ENCODE measurements at regions not wholly inside any gene's neighbourhood (a gene's known extent, or its start where the extent isn't known, plus 50 kb on each side); places are given as distances from the start of the nearest gene placed in this dataset.

GRCh38 chr3:155239960-155240359 lies 53.5 kb downstream of the STRIT1 start:
- no peaks in the 10 kb centered on the region for H3K27me3 ChIP-seq
- no peak overlapping the region for H3K27ac ChIP-seq
- no peak for DNase-seq
- H3K36me3 ChIP-seq: no peaks in the 10 kb centered on the region
- no peaks in the 10 kb centered on the region for H3K4me1 ChIP-seq
- peak; percentile 19 for ATAC-seq
- H3K4me3 ChIP-seq: no peak overlapping the region
- no peaks in the 10 kb centered on the region for H3K9me3 ChIP-seq
- TF ChIP-seq, protein P1, sequence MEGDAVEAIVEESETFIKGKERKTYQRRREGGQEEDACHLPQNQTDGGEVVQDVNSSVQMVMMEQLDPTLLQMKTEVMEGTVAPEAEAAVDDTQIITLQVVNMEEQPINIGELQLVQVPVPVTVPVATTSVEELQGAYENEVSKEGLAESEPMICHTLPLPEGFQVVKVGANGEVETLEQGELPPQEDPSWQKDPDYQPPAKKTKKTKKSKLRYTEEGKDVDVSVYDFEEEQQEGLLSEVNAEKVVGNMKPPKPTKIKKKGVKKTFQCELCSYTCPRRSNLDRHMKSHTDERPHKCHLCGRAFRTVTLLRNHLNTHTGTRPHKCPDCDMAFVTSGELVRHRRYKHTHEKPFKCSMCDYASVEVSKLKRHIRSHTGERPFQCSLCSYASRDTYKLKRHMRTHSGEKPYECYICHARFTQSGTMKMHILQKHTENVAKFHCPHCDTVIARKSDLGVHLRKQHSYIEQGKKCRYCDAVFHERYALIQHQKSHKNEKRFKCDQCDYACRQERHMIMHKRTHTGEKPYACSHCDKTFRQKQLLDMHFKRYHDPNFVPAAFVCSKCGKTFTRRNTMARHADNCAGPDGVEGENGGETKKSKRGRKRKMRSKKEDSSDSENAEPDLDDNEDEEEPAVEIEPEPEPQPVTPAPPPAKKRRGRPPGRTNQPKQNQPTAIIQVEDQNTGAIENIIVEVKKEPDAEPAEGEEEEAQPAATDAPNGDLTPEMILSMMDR (IDR thresholded peaks at IDR 0.05): no peak
- intact Hi-C loops (cut with DNase I): no loop called here

GRCh38 chr3:155238845-155239244 lies 54.6 kb downstream of the STRIT1 start:
- Histone ChIP-seq H3K27ac (no peak overlapping the region), H3K4me1 (no peaks in the 10 kb centered on the region), H3K9me3 (no peaks in the 10 kb centered on the region), H3K36me3 (no peaks in the 10 kb centered on the region), H3K27me3 (no peaks in the 10 kb centered on the region), H3K4me3 (no peak overlapping the region)
- no peak for DNase-seq
- intact Hi-C loops (cut with DNase I): no loop called here
- no peak for ATAC-seq
- TF ChIP-seq, protein P1 (IDR thresholded peaks at IDR 0.05): no peak

DNA sequence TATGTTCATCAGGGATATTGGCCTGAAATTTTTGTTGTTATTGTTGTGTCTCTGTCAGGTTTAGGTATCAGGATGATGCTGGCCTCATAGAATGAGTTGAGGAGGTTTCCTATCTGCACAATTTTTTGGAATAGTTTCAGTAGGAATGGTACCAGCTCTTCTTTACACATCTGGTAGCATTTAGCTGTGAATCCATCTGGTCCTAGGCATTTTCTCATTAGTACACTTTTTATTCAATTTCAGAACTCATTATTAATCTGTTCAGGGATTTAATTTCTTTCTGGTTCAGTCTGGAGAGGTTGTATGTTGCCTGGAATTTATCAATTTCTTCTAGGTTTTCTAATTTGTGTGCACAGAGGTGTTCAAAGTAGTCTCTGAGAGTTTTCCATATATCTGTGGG lies 57.0 kb downstream of the STRIT1 start:
- Histone ChIP-seq H3K4me1 (no peaks in the 10 kb centered on the region), H3K9me3 (no peaks in the 10 kb centered on the region), H3K27ac (no peak overlapping the region), H3K4me3 (no peak overlapping the region), H3K27me3 (no peaks in the 10 kb centered on the region), H3K36me3 (no peaks in the 10 kb centered on the region)
- TF ChIP-seq, protein P1 (IDR thresholded peaks at IDR 0.05): no peak
- intact Hi-C loops (cut with DNase I): no loop called here
- ATAC-seq (no peak), DNase-seq (no peak)

All from upper lobe of right lung (tissue), 1 donor.